ENCODE measurements at regions not wholly inside any gene's neighbourhood (a gene's known extent, or its start where the extent isn't known, plus 50 kb on each side); places are given as distances from the start of the nearest gene placed in this dataset.

GRCh38 chr2:52936029-52936428, 831.6 kb upstream of the CHAC2 start:
- Histone ChIP-seq H3K4me1 (ENCODE audit: control insufficient read depth, extremely low read depth, insufficient read depth, low read length) (peaks cover 12% of the 10 kb centered on the region), H3K79me2 (ENCODE audit: control insufficient read depth, insufficient read depth, low read length) (no peaks in the 10 kb centered on the region), H3K36me3 (ENCODE audit: control insufficient read depth in 2 of 2, extremely low read depth in 1 of 2, insufficient read depth in 2 of 2, low read length in 2 of 2) (no peaks in the 10 kb centered on the region), H3K27me3 (ENCODE audit: control insufficient read depth, extremely low read depth, insufficient read depth, low read length) (no peaks in the 10 kb centered on the region), H2AFZ (ENCODE audit: control insufficient read depth, low read length) (no peak overlapping the region), H3K4me2 (ENCODE audit: control insufficient read depth, extremely low read depth, insufficient read depth, low read depth, low read length) (no peak overlapping the region), H4K20me1 (ENCODE audit: control insufficient read depth, extremely low read depth, insufficient read depth, low read length) (no peaks in the 10 kb centered on the region), H3K9me3 (ENCODE audit: control insufficient read depth, low read depth, low read length) (no peaks in the 10 kb centered on the region), H3K9ac (ENCODE audit: control insufficient read depth, extremely low read depth, insufficient read depth, low read length) (no peak overlapping the region), H3K4me3 (ENCODE audit: control insufficient read depth in 2 of 3, extremely low read depth in 1 of 3, insufficient read depth in 2 of 3, low read depth in 1 of 3, low read length in 3 of 3) (no peak overlapping the region), H3K9me1 (ENCODE audit: control insufficient read depth, extremely low read depth, insufficient read depth, low read length) (no peaks in the 10 kb centered on the region), H3K27ac (ENCODE audit: control insufficient read depth, insufficient read depth, low read length) (no peak overlapping the region)
- dilution Hi-C loops (cut with MboI; ENCODE audit: extremely low pct_ligation_motif_present, low sequenced_read_pairs) = no loop called here
- DNase-seq (ENCODE audit: low read depth, low spot score) = no peak
- FAIRE-seq = no peak
- TF ChIP-seq EZH2 (IDR thresholded peaks at IDR 0.05; ENCODE audit: low read length) (no peak), CTCF (optimal IDR thresholded peaks at IDR 0.05 in 1 of 3, IDR thresholded peaks at IDR 0.05 in 1 of 3, conservative IDR thresholded peaks at IDR 0.05 in 1 of 3; ENCODE audit: extremely low read depth in 1 of 3, insufficient read depth in 2 of 3, low read length in 3 of 3) (no peak)

GRCh38 chr2:52934920-52935640, 832.5 kb upstream of the CHAC2 start:
- no peak for DNase-seq (ENCODE audit: low read depth, low spot score)
- Histone ChIP-seq H3K27me3 (ENCODE audit: control insufficient read depth, extremely low read depth, insufficient read depth, low read length) (no peaks in the 10 kb centered on the region), H3K9me3 (ENCODE audit: control insufficient read depth, low read depth, low read length) (no peaks in the 10 kb centered on the region), H3K4me2 (ENCODE audit: control insufficient read depth, extremely low read depth, insufficient read depth, low read depth, low read length) (no peak overlapping the region), H3K36me3 (ENCODE audit: control insufficient read depth in 2 of 2, extremely low read depth in 1 of 2, insufficient read depth in 2 of 2, low read length in 2 of 2) (no peaks in the 10 kb centered on the region), H3K27ac (ENCODE audit: control insufficient read depth, insufficient read depth, low read length) (peak overlapping the region; percentile 69), H3K4me1 (ENCODE audit: control insufficient read depth, extremely low read depth, insufficient read depth, low read length) (peaks cover 12% of the 10 kb centered on the region), H3K79me2 (ENCODE audit: control insufficient read depth, insufficient read depth, low read length) (no peaks in the 10 kb centered on the region), H3K9ac (ENCODE audit: control insufficient read depth, extremely low read depth, insufficient read depth, low read length) (no peak overlapping the region), H2AFZ (ENCODE audit: control insufficient read depth, low read length) (no peak overlapping the region), H3K4me3 (ENCODE audit: control insufficient read depth in 2 of 3, extremely low read depth in 1 of 3, insufficient read depth in 2 of 3, low read depth in 1 of 3, low read length in 3 of 3) (no peak overlapping the region), H4K20me1 (ENCODE audit: control insufficient read depth, extremely low read depth, insufficient read depth, low read length) (no peaks in the 10 kb centered on the region), H3K9me1 (ENCODE audit: control insufficient read depth, extremely low read depth, insufficient read depth, low read length) (no peaks in the 10 kb centered on the region)
- TF ChIP-seq EZH2 (IDR thresholded peaks at IDR 0.05; ENCODE audit: low read length) (no peak), CTCF (optimal IDR thresholded peaks at IDR 0.05 in 1 of 3, IDR thresholded peaks at IDR 0.05 in 1 of 3, conservative IDR thresholded peaks at IDR 0.05 in 1 of 3; ENCODE audit: extremely low read depth in 1 of 3, insufficient read depth in 2 of 3, low read length in 3 of 3) (no peak)
- dilution Hi-C loops (cut with MboI; ENCODE audit: extremely low pct_ligation_motif_present, low sequenced_read_pairs) = no loop called here
- no peak for FAIRE-seq
